GM13977 (cell line): ENCODE measurements at regions not wholly inside any gene's neighbourhood (a gene's known extent, or its start where the extent isn't known, plus 50 kb on each side); places are given as distances from the start of the nearest gene placed in this dataset.
"Not testable (repeated sequence)": the region's sequence is repeated elsewhere in the genome, so short reads cannot be mapped to it uniquely, and the experiment has no call there.

Experiments used
- DNase-seq: peaks from one replicate; pipeline ENCODE4 v3.0.0; 2012; ENCODE audit warnings: low spot score
- in situ Hi-C: fragments of 300-500 bp; cut with MboI; formaldehyde crosslinking; loops from one replicate; pipeline ENCODE4 v1.12.0; 2022; ENCODE audit warnings: low sequenced_read_pairs, low pct_unique_long_range_greater_than_20kb, mixed read lengths, inconsistent platforms; ENCODE audit not compliant: unreplicated experiment
- TF ChIP-seq, protein P1 (sequence below): IDR thresholded peaks from 2 replicates; pipeline ENCODE4 v1.5.1; 2012; ENCODE audit warnings: mild to moderate bottlenecking, control low read depth; ENCODE audit not compliant: insufficient read depth; ENCODE audit errors: extremely low read depth, missing control alignments

GRCh38 chr7:109549471-109550193 lies 980.0 kb downstream of the DNAJB9 start:
- TF ChIP-seq, protein P1, sequence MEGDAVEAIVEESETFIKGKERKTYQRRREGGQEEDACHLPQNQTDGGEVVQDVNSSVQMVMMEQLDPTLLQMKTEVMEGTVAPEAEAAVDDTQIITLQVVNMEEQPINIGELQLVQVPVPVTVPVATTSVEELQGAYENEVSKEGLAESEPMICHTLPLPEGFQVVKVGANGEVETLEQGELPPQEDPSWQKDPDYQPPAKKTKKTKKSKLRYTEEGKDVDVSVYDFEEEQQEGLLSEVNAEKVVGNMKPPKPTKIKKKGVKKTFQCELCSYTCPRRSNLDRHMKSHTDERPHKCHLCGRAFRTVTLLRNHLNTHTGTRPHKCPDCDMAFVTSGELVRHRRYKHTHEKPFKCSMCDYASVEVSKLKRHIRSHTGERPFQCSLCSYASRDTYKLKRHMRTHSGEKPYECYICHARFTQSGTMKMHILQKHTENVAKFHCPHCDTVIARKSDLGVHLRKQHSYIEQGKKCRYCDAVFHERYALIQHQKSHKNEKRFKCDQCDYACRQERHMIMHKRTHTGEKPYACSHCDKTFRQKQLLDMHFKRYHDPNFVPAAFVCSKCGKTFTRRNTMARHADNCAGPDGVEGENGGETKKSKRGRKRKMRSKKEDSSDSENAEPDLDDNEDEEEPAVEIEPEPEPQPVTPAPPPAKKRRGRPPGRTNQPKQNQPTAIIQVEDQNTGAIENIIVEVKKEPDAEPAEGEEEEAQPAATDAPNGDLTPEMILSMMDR, result no peak
- in situ Hi-C loops, result no loop called here
- DNase-seq, result no peak

GRCh38 chr7:109552017-109552416 lies 982.3 kb downstream of the DNAJB9 start:
- in situ Hi-C loops, result no loop called here
- TF ChIP-seq, protein P1, result no peak
- DNase-seq, result no peak

DNA sequence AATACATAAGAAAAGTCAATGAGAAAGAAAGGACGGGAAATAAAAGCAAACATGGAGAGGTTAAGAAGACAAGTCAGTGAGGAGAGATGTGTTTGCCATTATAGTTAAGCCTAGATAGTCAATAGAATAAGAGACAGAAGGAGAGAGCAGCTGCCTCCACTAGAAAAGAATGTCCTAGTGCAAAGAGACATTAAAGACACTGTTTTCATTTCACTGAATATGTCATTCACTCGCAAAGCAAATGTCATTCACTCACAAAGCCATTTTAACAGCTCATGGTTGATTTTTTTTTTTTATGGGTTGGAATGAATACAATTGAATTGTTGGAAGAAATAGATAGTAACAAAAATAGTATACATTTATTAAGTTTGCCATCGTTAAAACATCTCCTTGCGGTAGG lies 1007.6 kb downstream of the DNAJB9 start:
- TF ChIP-seq, protein P1, result no peak
- DNase-seq, result no peak
- in situ Hi-C loops, result no loop called here

GRCh38 chr7:109579901-109580300 lies 1010.2 kb downstream of the DNAJB9 start:
- no peak for DNase-seq

GRCh38 chr7:109582211-109582610 lies 1012.5 kb downstream of the DNAJB9 start:
- TF ChIP-seq, protein P1, result no peak
- in situ Hi-C loops, result no loop called here
- no peak for DNase-seq

More at GRCh38 chr7:109579901-109580300, 1010.2 kb downstream of the DNAJB9 start:
- in situ Hi-C loops, result no loop called here
- TF ChIP-seq, protein P1, result no peak

DNA sequence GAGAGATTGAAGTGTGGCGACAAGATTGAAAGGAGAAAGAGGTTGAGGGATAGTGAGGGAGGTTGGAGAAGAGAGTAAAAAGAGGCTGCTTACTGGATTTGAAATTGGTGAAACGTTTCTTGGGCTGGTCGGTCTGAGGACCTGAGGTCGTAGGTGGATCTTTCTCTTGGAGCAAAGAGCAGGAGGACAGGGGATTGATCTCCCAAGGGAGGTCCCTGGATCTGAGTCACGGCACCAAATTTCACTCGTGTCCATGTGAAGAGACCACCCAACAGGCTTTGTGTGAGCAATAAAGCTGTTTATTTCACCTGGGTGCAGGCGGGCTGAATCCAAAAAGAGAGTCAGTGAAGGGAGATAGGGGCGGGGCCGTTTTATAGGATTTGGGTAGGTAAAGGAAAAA lies 1027.3 kb downstream of the DNAJB9 start:
- DNase-seq, in situ Hi-C loops: not testable (repeated sequence)

- no peak for DNase-seq
- in situ Hi-C loops, result no loop called here
Observed at GRCh38 chr7:109611656-109612055, 1042.0 kb downstream of the DNAJB9 start.

More at GRCh38 chr7:109611656-109612055, 1042.0 kb downstream of the DNAJB9 start:
- TF ChIP-seq, protein P1, result no peak
